Keratinocyte (primary cell): ENCODE measurements at regions not wholly inside any gene's neighbourhood (a gene's known extent, or its start where the extent isn't known, plus 50 kb on each side); places are given as distances from the start of the nearest gene placed in this dataset.
A peak's percentile ranks its signal among the peaks of the same experiment; 100 is the strongest.

Experiments used
- DNase-seq: peaks from one replicate; pipeline ENCODE4 v3.0.0-alpha.2; 2011; ENCODE audit warnings: low read depth, missing footprints, low spot score
- FAIRE-seq: peaks from 2 replicates; lab custom pipeline; 2011; peaks lifted over from hg19 to GRCh38; lab: Jason Lieb, UNC
- H2AFZ ChIP-seq: 2 replicates; pipeline ENCODE4 v1.6.0; 2012; ENCODE audit warnings: low read length, control low read depth, inconsistent platforms; ENCODE audit not compliant: control insufficient read depth
- H3K27ac ChIP-seq: 2 replicates; pipeline ENCODE4 v1.5.1; 2011; ENCODE audit warnings: low read length; ENCODE audit not compliant: control insufficient read depth, insufficient read depth
- H3K27me3 ChIP-seq: 3 replicates; pipeline ENCODE4 v1.6.0; 2011; ENCODE audit warnings: low read length; ENCODE audit not compliant: control insufficient read depth, insufficient read depth; ENCODE audit errors: extremely low read depth
- H3K36me3 ChIP-seq, 2 experiments: 2 replicates in 1 of 2; 3 replicates in 1 of 2; pipeline ENCODE4 v1.5.1; 2011; ENCODE audit warnings: low read length in 2 of 2, mild to moderate bottlenecking in 1 of 2; ENCODE audit not compliant: control insufficient read depth in 2 of 2, insufficient read depth in 2 of 2; ENCODE audit errors: extremely low read depth in 1 of 2
- H3K4me1 ChIP-seq: 3 replicates; pipeline ENCODE4 v1.5.1; 2011; ENCODE audit warnings: low read length; ENCODE audit not compliant: control insufficient read depth, insufficient read depth; ENCODE audit errors: extremely low read depth
- H3K4me2 ChIP-seq: 3 replicates; pipeline ENCODE4 v1.6.0; 2011; ENCODE audit warnings: low read depth, low read length; ENCODE audit not compliant: control insufficient read depth, insufficient read depth; ENCODE audit errors: extremely low read depth
- H3K4me3 ChIP-seq, 3 experiments: fragments of 200-600 bp in 1 of 3; sonication (generic) in 1 of 3; 2 replicates in 2 of 3; 3 replicates in 1 of 3; pipeline ENCODE4 v1.5.1; 2011 to 2016; ENCODE audit warnings: low read length in 3 of 3, mild to moderate bottlenecking in 3 of 3, control low read depth in 2 of 3, inconsistent platforms in 1 of 3, low read depth in 1 of 3, mixed read lengths in 1 of 3, mixed run types in 1 of 3, moderate library complexity in 1 of 3; ENCODE audit not compliant: control insufficient read depth in 2 of 3, insufficient read depth in 2 of 3; ENCODE audit errors: extremely low read depth in 1 of 3
- H3K79me2 ChIP-seq: 2 replicates; pipeline ENCODE4 v1.6.0; 2012; ENCODE audit warnings: low read length; ENCODE audit not compliant: control insufficient read depth, insufficient read depth
- H3K9ac ChIP-seq: 3 replicates; pipeline ENCODE4 v1.6.0; 2011; ENCODE audit warnings: low read length; ENCODE audit not compliant: control insufficient read depth, insufficient read depth; ENCODE audit errors: extremely low read depth
- H3K9me1 ChIP-seq: 3 replicates; pipeline ENCODE4 v1.6.0; 2011; ENCODE audit warnings: low read length; ENCODE audit not compliant: control insufficient read depth, insufficient read depth; ENCODE audit errors: extremely low read depth
- H3K9me3 ChIP-seq: 2 replicates; pipeline ENCODE4 v1.5.1; 2012; ENCODE audit warnings: low read depth, low read length; ENCODE audit not compliant: control insufficient read depth
- H4K20me1 ChIP-seq: 3 replicates; pipeline ENCODE4 v1.6.0; 2011; ENCODE audit warnings: low read length; ENCODE audit not compliant: control insufficient read depth, insufficient read depth; ENCODE audit errors: extremely low read depth
- CTCF ChIP-seq, 3 experiments: IDR thresholded peaks in 1 of 3; conservative IDR thresholded peaks in 1 of 3; optimal IDR thresholded peaks in 1 of 3; 2 replicates in 2 of 3; 3 replicates in 1 of 3; pipeline versions ENCODE3 to v1.5.1; 2011; ENCODE audit warnings: low read length in 3 of 3, mild to moderate bottlenecking in 3 of 3, moderate library complexity in 2 of 3, control low read depth in 1 of 3, inconsistent platforms in 1 of 3; ENCODE audit not compliant: insufficient read depth in 2 of 3; ENCODE audit errors: extremely low read depth in 1 of 3
- EZH2 ChIP-seq: IDR thresholded peaks from one replicate; pipeline ENCODE4 v1.6.1; 2012; ENCODE audit warnings: inconsistent platforms, mild to moderate bottlenecking, low read length, moderate library complexity
- dilution Hi-C: fragments of 300-500 bp; cut with MboI; formaldehyde crosslinking; loops from one replicate; pipeline ENCODE4 v1.7.0; 2020; ENCODE audit warnings: low sequenced_read_pairs; ENCODE audit not compliant: extremely low pct_ligation_motif_present

- Histone ChIP-seq H3K9me3 (no peaks in the 10 kb centered on the region), H3K4me2 (no peak overlapping the region), H3K27ac (no peak overlapping the region), H3K9me1 (no peaks in the 10 kb centered on the region), H3K27me3 (no peaks in the 10 kb centered on the region), H3K9ac (no peak overlapping the region), H2AFZ (no peak overlapping the region), H3K79me2 (no peaks in the 10 kb centered on the region), H3K36me3 (no peaks in the 10 kb centered on the region), H3K4me1 (peaks cover 2% of the 10 kb centered on the region), H3K4me3 (no peak overlapping the region), H4K20me1 (no peaks in the 10 kb centered on the region)
- FAIRE-seq: peak; percentile 5
- dilution Hi-C loops: no loop called here
- DNase-seq: no peak
- TF ChIP-seq EZH2 (no peak), CTCF (optimal IDR thresholded peaks at IDR 0.05 in 1 of 3, IDR thresholded peaks at IDR 0.05 in 1 of 3, conservative IDR thresholded peaks at IDR 0.05 in 1 of 3; ENCODE audit: extremely low read depth in 1 of 3, insufficient read depth in 2 of 3, low read length in 3 of 3) (peak; percentile 76 to 97 (median 91))
Measured at GRCh38 chr1:58047265-58047858, 499.2 kb downstream of the OMA1 start.

GRCh38 chr1:58045094-58045705 lies 501.3 kb downstream of the OMA1 start:
- FAIRE-seq: no peak
- no peak for TF ChIP-seq EZH2
- no peak for TF ChIP-seq CTCF (optimal IDR thresholded peaks at IDR 0.05 in 1 of 3, IDR thresholded peaks at IDR 0.05 in 1 of 3, conservative IDR thresholded peaks at IDR 0.05 in 1 of 3; ENCODE audit: extremely low read depth in 1 of 3, insufficient read depth in 2 of 3, low read length in 3 of 3)
- dilution Hi-C loops: no loop called here

More at GRCh38 chr1:58045094-58045705, 501.3 kb downstream of the OMA1 start:
- Histone ChIP-seq H3K79me2 (no peaks in the 10 kb centered on the region), H3K4me1 (peaks cover 16% of the 10 kb centered on the region), H4K20me1 (no peaks in the 10 kb centered on the region), H3K36me3 (no peaks in the 10 kb centered on the region), H3K4me2 (no peak overlapping the region), H2AFZ (no peak overlapping the region), H3K9ac (no peak overlapping the region), H3K9me1 (no peaks in the 10 kb centered on the region), H3K27me3 (no peaks in the 10 kb centered on the region), H3K27ac (no peak overlapping the region), H3K4me3 (no peak overlapping the region), H3K9me3 (no peaks in the 10 kb centered on the region)
- DNase-seq: no peak
